Hepatocyte (in vitro differentiated cells): ENCODE measurements at regions not wholly inside any gene's neighbourhood (a gene's known extent, or its start where the extent isn't known, plus 50 kb on each side); places are given as distances from the start of the nearest gene placed in this dataset.

Experiments
- DNase-seq: peaks from one replicate; pipeline ENCODE4 v3.0.0-alpha.2; 2016; ENCODE audit warnings: low spot score
- H2AFZ ChIP-seq: fragments of 200-600 bp; sonication (generic); 2 replicates; pipeline ENCODE4 v1.6.0; 2016; ENCODE audit warnings: antibody characterized with exemption, mild to moderate bottlenecking
- H3K27ac ChIP-seq: fragments of 200-600 bp; sonication (generic); 2 replicates; pipeline ENCODE4 v1.5.1; 2016; ENCODE audit warnings: mild to moderate bottlenecking
- H3K27me3 ChIP-seq: fragments of 200-600 bp; sonication (generic); 2 replicates; pipeline ENCODE4 v1.6.1; 2016
- H3K36me3 ChIP-seq: fragments of 200-600 bp; sonication (generic); replicated peaks from 2 replicates; pipeline ENCODE4 v1.5.1; 2016; ENCODE audit warnings: low read depth; ENCODE audit not compliant: insufficient read depth
- H3K4me1 ChIP-seq: fragments of 200-600 bp; sonication (generic); 2 replicates; pipeline ENCODE4 v1.5.1; 2016; ENCODE audit warnings: mild to moderate bottlenecking, moderate library complexity; ENCODE audit not compliant: insufficient read depth
- H3K4me2 ChIP-seq: fragments of 200-600 bp; sonication (generic); 2 replicates; pipeline ENCODE4 v1.6.0; 2016
- H3K4me3 ChIP-seq: fragments of 200-600 bp; sonication (generic); 2 replicates; pipeline ENCODE4 v1.5.1; 2016; ENCODE audit warnings: mild to moderate bottlenecking
- H3K79me2 ChIP-seq: fragments of 200-600 bp; sonication (generic); 2 replicates; pipeline ENCODE4 v1.6.0; 2017; ENCODE audit warnings: mild to moderate bottlenecking
- H3K9me2 ChIP-seq: fragments of 200-600 bp; sonication (generic); replicated peaks from 2 replicates; pipeline ENCODE4 v1.6.0; 2017; ENCODE audit warnings: mild to moderate bottlenecking; ENCODE audit not compliant: insufficient read depth
- H3K9me3 ChIP-seq: fragments of 200-600 bp; sonication (generic); 2 replicates; pipeline ENCODE4 v1.5.1; 2016; ENCODE audit warnings: low read depth, mild to moderate bottlenecking
- H4K20me1 ChIP-seq: fragments of 200-600 bp; sonication (generic); 2 replicates; pipeline ENCODE4 v1.6.0; 2016; ENCODE audit warnings: mild to moderate bottlenecking; ENCODE audit not compliant: insufficient read depth, poor library complexity, severe bottlenecking
- EZH2 ChIP-seq: fragments of 200-600 bp; sonication (generic); IDR thresholded peaks from 2 replicates; pipeline ENCODE4 v1.6.1; 2016; ENCODE audit warnings: antibody characterized with exemption, mild to moderate bottlenecking, borderline replicate concordance
- EZH2phosphoT487 ChIP-seq: fragments of 200-600 bp; sonication (generic); IDR thresholded peaks from one replicate; pipeline ENCODE4 v1.6.1; 2018; ENCODE audit warnings: antibody characterized with exemption, mild to moderate bottlenecking, low read depth, moderate library complexity; ENCODE audit not compliant: unreplicated experiment, severe bottlenecking
- WGBS: methylation state at CpG from one replicate; pipeline ENCODE4 v1.1.6; 2016; ENCODE audit warnings: low lambda C conversion rate; ENCODE audit errors: missing lambda C conversion rate; 5-methylcytosine and 5-hydroxymethylcytosine counted together
- TF ChIP-seq, protein P1 (sequence below): fragments of 200-600 bp; sonication (generic); IDR thresholded peaks from 2 replicates; pipeline ENCODE4 v1.5.1; 2016; ENCODE audit warnings: antibody characterized with exemption, mild to moderate bottlenecking; ENCODE audit not compliant: poor library complexity

DNA sequence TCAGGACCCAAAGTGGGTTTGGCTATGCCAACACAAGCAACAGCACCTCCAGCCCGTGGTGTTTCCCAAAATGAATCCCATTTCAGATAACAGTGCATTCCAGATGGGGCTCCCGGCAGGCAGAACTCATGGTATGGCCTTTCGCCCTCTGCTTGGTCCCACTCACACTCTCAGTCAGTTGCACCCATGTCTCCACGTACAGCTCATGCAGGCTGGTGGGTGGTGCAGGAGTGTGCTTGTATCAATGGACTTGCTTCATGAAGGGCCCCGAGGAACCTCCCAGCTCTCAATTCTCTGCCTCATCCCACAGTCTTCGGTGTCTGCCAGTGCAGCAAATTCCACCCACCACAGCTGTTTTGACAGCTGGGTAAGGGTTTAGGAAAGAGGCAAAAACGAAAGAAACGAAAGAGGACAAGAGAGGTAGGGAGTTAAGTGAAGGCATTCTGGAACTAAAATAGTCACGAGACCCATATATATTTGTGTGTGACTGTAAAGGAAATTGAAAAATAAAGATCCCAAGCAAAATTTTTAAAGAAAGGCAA lies 278.1 kb downstream of the DCDC2C start:
- H3K36me3 ChIP-seq = no peaks in the 10 kb centered on the region
- H3K9me2 ChIP-seq = no peaks in the 10 kb centered on the region
- no peaks in the 10 kb centered on the region for H3K9me3 ChIP-seq
- no peak for DNase-seq
- TF ChIP-seq, protein P1, sequence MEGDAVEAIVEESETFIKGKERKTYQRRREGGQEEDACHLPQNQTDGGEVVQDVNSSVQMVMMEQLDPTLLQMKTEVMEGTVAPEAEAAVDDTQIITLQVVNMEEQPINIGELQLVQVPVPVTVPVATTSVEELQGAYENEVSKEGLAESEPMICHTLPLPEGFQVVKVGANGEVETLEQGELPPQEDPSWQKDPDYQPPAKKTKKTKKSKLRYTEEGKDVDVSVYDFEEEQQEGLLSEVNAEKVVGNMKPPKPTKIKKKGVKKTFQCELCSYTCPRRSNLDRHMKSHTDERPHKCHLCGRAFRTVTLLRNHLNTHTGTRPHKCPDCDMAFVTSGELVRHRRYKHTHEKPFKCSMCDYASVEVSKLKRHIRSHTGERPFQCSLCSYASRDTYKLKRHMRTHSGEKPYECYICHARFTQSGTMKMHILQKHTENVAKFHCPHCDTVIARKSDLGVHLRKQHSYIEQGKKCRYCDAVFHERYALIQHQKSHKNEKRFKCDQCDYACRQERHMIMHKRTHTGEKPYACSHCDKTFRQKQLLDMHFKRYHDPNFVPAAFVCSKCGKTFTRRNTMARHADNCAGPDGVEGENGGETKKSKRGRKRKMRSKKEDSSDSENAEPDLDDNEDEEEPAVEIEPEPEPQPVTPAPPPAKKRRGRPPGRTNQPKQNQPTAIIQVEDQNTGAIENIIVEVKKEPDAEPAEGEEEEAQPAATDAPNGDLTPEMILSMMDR = no peak
- TF ChIP-seq EZH2 (no peak), EZH2phosphoT487 (no peak)
- no peaks in the 10 kb centered on the region for H3K27me3 ChIP-seq
- H3K79me2 ChIP-seq = no peaks in the 10 kb centered on the region
- WGBS = 89% methylated on average over 9 of the region's 9 CpGs
- no peaks in the 10 kb centered on the region for H4K20me1 ChIP-seq
- H3K4me3 ChIP-seq = no peak overlapping the region
- H2AFZ ChIP-seq = no peak overlapping the region
- H3K4me1 ChIP-seq = no peaks in the 10 kb centered on the region
- H3K27ac ChIP-seq = no peak overlapping the region
- no peak overlapping the region for H3K4me2 ChIP-seq

DNA sequence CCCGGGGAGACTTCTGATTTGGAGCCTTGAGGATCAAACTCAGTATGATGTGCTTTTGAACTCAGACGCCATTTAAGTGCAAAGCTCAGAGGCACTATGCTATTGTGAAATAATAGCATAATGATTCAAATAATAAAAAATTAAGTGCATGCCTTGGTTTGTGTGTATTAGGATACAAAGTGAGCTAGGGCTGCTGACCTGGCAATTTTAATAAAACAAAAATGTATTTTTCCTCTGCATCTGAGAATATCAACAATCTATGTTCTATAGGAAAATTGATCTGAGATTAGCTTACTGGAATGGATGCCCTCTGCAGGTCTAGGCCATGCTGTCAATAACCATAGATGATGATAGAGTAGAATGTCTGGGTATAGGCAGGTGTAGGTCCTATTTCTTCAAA lies 278.8 kb downstream of the DCDC2C start:
- no peak overlapping the region for H3K4me3 ChIP-seq
- WGBS = 86% methylated on average over 2 of the region's 2 CpGs
- H2AFZ ChIP-seq = no peak overlapping the region
- H4K20me1 ChIP-seq = no peaks in the 10 kb centered on the region
- H3K79me2 ChIP-seq = no peaks in the 10 kb centered on the region
- H3K27me3 ChIP-seq = no peaks in the 10 kb centered on the region
- no peaks in the 10 kb centered on the region for H3K9me3 ChIP-seq
- TF ChIP-seq, protein P1 = no peak
- TF ChIP-seq EZH2 (no peak), EZH2phosphoT487 (no peak)
- no peaks in the 10 kb centered on the region for H3K36me3 ChIP-seq
- no peak for DNase-seq
- H3K27ac ChIP-seq = no peak overlapping the region
- H3K4me1 ChIP-seq = no peaks in the 10 kb centered on the region
- H3K4me2 ChIP-seq = no peak overlapping the region
- H3K9me2 ChIP-seq = no peaks in the 10 kb centered on the region

DNA sequence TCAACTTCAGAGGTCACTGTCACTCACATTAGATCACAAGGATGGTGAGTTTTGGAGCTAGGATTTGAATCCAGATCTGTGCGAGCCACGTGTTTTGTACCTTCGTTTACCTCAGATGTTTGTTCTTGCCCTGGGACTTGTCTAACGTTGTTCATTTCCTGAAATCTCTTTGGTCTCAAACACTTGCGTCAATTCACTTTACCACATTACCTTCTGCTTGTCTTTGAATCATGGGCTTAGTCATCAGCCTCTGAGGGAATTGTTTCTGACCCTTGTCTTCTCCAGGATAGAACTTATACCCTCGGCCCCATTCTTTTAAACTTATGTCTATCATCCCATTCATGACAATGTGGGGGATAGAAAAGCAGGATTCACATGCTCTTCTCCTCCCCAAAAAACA lies 282.7 kb downstream of the DCDC2C start:
- H3K9me3 ChIP-seq = no peaks in the 10 kb centered on the region
- 84% methylated on average over 6 of the region's 6 CpGs for WGBS
- H2AFZ ChIP-seq = no peak overlapping the region
- no peak for DNase-seq
- TF ChIP-seq, protein P1 = no peak
- no peak for TF ChIP-seq EZH2phosphoT487
- TF ChIP-seq EZH2 = no peak
- no peak overlapping the region for H3K4me3 ChIP-seq
- no peaks in the 10 kb centered on the region for H3K79me2 ChIP-seq
- no peak overlapping the region for H3K27ac ChIP-seq
- no peaks in the 10 kb centered on the region for H3K9me2 ChIP-seq
- H4K20me1 ChIP-seq = no peaks in the 10 kb centered on the region
- no peaks in the 10 kb centered on the region for H3K36me3 ChIP-seq
- H3K4me2 ChIP-seq = no peak overlapping the region
- no peaks in the 10 kb centered on the region for H3K4me1 ChIP-seq
- no peaks in the 10 kb centered on the region for H3K27me3 ChIP-seq
